Renal cortex interstitium (tissue), 11 donors: ENCODE measurements at regions not wholly inside any gene's neighbourhood (a gene's known extent, or its start where the extent isn't known, plus 50 kb on each side); places are given as distances from the start of the nearest gene placed in this dataset.
"Not testable (repeated sequence)": the region's sequence is repeated elsewhere in the genome, so short reads cannot be mapped to it uniquely, and the experiment has no call there.

Experiments
- DNase-seq, 11 donors: peaks; one replicate each; pipeline ENCODE4 v3.0.0-alpha.2; 2013; ENCODE audit warnings: low read depth in 9 of 11, low spot score in 4 of 11; ENCODE audit errors: extremely low read depth in 1 of 11

GRCh38 chr1:224558904-224559303 lies 57.2 kb upstream of the CNIH3 start:
- no peak for DNase-seq

DNA sequence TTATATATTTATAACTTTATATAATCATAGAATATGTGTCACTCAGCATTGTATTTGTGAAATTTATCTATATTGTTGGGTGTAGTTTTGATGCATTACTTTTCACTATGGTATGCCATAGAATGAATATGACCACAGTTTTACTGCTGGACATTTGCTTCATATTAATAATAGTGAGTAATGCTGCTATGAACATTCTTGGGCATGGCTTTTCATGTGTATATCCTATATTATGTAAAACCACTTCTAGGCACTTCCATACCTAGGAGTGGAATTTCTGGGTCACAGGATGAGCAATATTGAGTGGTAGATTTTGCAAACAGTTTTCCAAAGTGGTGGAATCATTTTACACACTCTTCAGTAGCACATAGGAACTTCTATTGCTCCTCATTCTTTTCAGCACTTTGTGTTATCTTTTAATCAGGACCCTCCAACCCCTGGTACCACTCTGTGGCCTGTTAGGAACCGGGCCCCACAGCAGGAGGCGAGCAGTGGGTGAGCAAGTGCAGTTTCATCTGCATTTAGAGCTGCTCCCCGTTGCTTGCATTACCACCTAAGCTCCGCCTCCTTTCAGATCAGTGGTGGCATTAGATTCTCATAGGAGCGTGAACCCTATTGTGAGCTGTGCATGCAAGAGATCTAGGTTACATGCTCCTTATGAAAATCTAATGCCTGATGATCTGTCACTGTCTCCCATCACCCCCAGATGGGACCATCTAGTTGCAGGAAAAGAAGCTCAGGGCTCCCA lies 56.0 kb upstream of the CNIH3 start:
- no peak for DNase-seq

DNA sequence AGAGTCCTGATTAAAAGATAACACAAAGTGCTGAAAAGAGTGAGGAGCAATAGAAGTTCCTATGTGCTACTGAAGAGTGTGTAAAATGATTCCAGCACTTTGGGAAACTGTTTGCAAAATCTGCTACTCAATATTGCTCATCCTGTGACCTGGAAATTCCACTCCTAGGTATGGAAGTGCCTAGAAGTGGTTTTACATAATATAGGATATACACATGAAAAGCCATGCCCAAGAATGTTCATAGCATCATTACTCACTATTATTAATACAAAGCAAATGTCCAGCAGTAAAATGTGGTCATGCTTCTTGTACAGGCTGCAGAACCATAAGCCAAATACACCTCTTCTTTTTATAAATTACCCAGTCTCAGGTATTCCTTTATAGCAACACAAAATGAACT lies 53.2 kb upstream of the CNIH3 start:
- DNase-seq, result not testable (repeated sequence)

DNA sequence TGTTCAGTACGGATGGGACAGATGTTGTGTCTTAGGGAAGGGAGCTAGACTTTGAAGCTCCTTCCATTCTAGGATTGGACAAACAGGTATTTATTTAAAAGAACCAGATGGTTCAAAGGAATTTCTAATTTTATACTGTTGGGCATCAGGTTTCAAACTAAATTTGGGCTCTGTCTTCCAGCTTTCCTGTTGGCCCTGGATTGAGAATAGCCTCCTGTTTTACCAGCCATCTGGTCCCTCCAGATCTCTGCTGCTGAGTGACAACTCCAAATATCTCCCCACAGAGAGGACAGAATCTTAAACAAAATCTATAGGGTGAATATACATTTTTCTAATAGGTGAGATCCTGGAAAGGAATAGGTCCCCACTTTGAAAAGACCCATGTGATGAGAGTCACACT lies 52.5 kb upstream of the CNIH3 start:
- no peak for DNase-seq

DNA sequence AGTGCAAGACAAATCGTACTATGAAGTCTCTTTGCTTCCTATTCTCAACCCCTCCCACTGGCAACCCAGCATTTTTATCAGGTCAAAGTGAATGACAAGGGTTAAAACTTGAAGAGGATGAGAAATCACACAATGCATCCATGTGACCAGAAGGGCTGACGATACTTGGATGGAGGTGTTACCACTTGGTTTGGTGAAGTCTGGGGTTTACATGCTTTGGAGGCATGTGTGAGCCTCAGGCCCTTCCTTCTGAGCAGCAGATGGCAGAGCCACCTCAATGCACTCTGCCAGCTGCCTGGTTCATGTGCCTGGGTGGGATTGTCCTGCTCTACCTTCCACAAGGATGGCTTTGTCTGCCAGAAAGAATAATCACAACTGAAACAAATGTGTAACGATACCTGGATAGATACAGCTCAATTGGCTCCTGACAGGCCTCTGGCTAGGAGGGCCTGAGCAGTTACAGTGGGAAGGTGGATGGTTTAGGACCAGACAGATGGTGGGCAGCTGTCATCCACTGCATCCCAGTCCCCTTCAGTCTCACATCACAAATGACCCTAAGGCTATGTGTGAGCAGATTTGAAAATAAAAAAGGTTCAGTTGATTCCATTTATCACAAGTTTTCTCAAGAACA lies 51.5 kb upstream of the CNIH3 start:
- no peak for DNase-seq

- no peak for DNase-seq
These were observed 50.9 kb upstream of the CNIH3 start for GRCh38 chr1:224565186-224565585.

DNA sequence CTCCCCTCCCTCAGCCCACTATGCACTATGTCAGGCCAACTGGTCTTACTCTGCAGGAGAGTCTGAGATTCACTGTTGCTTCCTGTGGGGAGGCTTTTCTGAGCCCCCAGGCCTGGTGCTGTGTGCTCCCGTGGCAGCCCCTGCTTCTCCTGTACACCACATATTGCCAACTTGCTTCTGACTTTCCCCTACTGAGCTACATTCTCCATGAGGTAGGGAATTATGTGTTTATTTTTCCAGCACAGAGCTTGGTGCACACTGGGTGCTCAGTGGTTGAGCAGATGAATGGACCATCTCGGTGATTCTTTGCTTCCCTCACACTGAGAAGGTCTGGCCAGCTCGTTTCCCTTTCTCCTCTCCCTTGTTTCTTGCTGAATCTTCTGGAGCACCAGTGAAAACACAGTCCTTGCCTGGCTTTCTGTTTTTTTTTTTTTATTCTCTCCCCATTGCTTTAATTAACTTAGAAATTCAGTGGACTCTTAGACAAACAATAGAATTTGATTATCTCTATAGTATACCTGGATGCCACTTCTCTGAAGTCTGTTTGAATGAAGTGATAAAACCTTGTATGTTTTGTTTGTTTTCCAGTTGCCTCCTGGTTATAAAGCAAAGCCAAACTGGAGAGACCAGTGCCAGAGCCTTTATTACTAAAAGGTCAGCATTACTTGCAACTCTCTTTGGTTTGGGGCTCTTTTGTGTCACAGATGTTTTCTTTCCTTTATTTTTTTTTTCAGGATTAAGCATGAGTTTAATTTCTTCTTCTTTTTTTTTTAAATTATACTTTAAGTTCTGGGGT lies 50.3 kb upstream of the CNIH3 start:
- DNase-seq, result no peak
